ENCODE measurements at regions not wholly inside any gene's neighbourhood (a gene's known extent, or its start where the extent isn't known, plus 50 kb on each side); places are given as distances from the start of the nearest gene placed in this dataset.

DNA sequence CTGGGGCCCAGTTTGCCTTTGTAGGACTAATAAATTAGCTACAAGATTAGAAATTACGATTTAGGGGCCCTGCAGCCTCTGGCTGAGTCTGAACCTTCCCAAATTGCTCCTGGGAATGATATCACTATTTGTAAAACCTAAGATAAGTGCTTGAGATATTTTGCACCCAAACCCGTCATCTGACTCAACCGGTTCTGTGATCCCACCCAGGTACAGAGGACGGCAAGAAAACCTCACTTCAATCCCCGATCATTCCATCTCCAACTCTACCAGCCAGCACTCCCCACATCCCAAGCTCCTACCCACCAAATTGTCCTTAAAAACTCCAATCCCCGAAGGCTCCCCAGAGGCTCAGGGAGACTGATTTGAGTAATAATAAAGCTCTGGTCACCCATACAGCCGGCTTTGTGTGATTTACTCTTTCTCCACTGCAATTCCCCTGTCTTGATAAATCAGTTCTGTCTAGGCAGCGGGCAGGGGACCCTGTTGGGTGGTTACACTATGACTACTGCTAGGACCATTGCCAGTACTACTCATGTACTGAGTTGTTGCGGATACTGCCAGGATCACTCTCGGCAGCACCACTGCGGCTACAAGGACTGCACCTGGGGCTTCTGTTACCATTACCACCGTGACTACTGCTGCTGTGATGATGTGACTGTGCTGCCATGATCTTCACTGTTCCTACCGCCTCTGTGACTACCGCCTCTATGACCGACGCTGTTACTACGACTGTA lies 73.1 kb downstream of the IRF8 start:
- H3K9me3 Mint-ChIP-seq: peaks cover 6% of the 10 kb centered on the region
- H3K27me3 Mint-ChIP-seq: no peaks in the 10 kb centered on the region
- no peak for DNase-seq
- peaks cover 49% of the 10 kb centered on the region for H3K4me1 Mint-ChIP-seq
- H3K36me3 Mint-ChIP-seq: peaks cover 4% of the 10 kb centered on the region
- H3K4me3 Mint-ChIP-seq: no peak overlapping the region
- H3K27ac Mint-ChIP-seq: peak overlapping the region; percentile 26

GRCh38 chr16:85974428-85975375 lies 75.7 kb downstream of the IRF8 start:
- Mint-ChIP-seq H3K36me3 (peaks cover 4% of the 10 kb centered on the region), H3K9me3 (peaks cover 6% of the 10 kb centered on the region), H3K27ac (peak overlapping the region; percentile 11), H3K27me3 (no peaks in the 10 kb centered on the region), H3K4me3 (no peak overlapping the region), H3K4me1 (peaks cover 27% of the 10 kb centered on the region)
- no peak for DNase-seq

DNA sequence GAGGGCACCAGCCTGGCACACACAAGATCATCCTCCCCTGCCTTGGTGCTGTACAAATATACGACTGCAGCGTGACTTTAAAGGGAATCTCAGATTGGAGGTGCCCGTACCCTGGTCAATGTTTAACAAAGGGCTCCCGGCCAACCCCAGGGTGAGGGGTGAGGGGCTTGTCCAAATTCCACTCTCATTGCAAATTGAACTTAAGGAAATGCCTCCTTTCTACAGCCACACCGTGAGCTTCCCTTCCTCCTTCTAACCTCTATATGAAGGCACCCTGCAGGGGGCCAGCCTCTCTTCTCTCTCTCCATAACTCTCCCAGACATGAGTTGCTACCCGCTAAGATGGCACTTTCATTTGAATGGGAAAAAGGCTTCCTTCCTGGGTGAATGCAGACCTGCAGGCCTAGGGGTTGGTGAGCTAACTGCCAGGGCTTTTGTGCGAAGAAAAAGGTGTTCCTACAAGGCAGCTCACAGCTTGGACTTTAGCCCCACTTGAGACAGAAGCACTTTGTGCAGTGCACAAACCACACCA lies 76.6 kb downstream of the IRF8 start:
- H3K36me3 Mint-ChIP-seq: peaks cover 4% of the 10 kb centered on the region
- H3K9me3 Mint-ChIP-seq: peaks cover 6% of the 10 kb centered on the region
- H3K27ac Mint-ChIP-seq: no peak overlapping the region
- H3K4me3 Mint-ChIP-seq: no peak overlapping the region
- no peaks in the 10 kb centered on the region for H3K27me3 Mint-ChIP-seq
- peaks cover 25% of the 10 kb centered on the region for H3K4me1 Mint-ChIP-seq
- DNase-seq: no peak

- DNase-seq: no peak
- no peak overlapping the region for H3K27ac Mint-ChIP-seq
- H3K36me3 Mint-ChIP-seq: no peaks in the 10 kb centered on the region
- no peak overlapping the region for H3K4me3 Mint-ChIP-seq
- no peaks in the 10 kb centered on the region for H3K27me3 Mint-ChIP-seq
- peaks cover 16% of the 10 kb centered on the region for H3K4me1 Mint-ChIP-seq
- H3K9me3 Mint-ChIP-seq: peaks cover 2% of the 10 kb centered on the region
Observed at GRCh38 chr16:85978291-85978775, 79.4 kb downstream of the IRF8 start.

- H3K36me3 Mint-ChIP-seq: no peaks in the 10 kb centered on the region
- H3K9me3 Mint-ChIP-seq: peaks cover 1% of the 10 kb centered on the region
- DNase-seq: no peak
- H3K4me3 Mint-ChIP-seq: no peak overlapping the region
- no peak overlapping the region for H3K27ac Mint-ChIP-seq
- peaks cover 16% of the 10 kb centered on the region for H3K4me1 Mint-ChIP-seq
- no peaks in the 10 kb centered on the region for H3K27me3 Mint-ChIP-seq
Observed at GRCh38 chr16:85978976-85979375, 80.0 kb downstream of the IRF8 start.

DNA sequence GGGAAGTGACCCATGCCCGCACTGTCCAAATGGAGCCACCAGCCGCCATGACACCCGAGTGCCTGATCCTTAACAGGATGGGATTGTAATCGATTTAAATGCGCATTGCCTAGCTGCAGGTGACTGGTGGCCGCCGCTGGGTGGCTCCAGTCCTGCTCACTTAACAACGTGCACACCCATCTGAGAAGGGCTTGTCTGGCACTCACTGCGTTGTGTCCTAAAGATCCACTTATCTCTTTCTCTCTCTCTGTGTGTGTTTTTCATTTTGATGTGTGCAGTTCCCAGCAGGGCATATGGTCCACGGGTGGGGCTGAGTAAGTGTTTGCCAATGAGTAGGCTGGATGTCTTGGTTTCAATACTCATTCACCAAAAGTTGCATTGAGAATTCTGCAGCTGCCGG lies 80.6 kb downstream of the IRF8 start:
- H3K9me3 Mint-ChIP-seq: no peaks in the 10 kb centered on the region
- no peak overlapping the region for H3K4me3 Mint-ChIP-seq
- peaks cover 22% of the 10 kb centered on the region for H3K4me1 Mint-ChIP-seq
- H3K27me3 Mint-ChIP-seq: no peaks in the 10 kb centered on the region
- H3K36me3 Mint-ChIP-seq: no peaks in the 10 kb centered on the region
- H3K27ac Mint-ChIP-seq: no peak overlapping the region
- no peak for DNase-seq

- DNase-seq: no peak
- no peak overlapping the region for H3K27ac Mint-ChIP-seq
- no peaks in the 10 kb centered on the region for H3K9me3 Mint-ChIP-seq
- no peaks in the 10 kb centered on the region for H3K36me3 Mint-ChIP-seq
- H3K4me3 Mint-ChIP-seq: no peak overlapping the region
- peaks cover 31% of the 10 kb centered on the region for H3K4me1 Mint-ChIP-seq
- H3K27me3 Mint-ChIP-seq: no peaks in the 10 kb centered on the region
Observed at GRCh38 chr16:85980686-85981085, 81.7 kb downstream of the IRF8 start.

DNA sequence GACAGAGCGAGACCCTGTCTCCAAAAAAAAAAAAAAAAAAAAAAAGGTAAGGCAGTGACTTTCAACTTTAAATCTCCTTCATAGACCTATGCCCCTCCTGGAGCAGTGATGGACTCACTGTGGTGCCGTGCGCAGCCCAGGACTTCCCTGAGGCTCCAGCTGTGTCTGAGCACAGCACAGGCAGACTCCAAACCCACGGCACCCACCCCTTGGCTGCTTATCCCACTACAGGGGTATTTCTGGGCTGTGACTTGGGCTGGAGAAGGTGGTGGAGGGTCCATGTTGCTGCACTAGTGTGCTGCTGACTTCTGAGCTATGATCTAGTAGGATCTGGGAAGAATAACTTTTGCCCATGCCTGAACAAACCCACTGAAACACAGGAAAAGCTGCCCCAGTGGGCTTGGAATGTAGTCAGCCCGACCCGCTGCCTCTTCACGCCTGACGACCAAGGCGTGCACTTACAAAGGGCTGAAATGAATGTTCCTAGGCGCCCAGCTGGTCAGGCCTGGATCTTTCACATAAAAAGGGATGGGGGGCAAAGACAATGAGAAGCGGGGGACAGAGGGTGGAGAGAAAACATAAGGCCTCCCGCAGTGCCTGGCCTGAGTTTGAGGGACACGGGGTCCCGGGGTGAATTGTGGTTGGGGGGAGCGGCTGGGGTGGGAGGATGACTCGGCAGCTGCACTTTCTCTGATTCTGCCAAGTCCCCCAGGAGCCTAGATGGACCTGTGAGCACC lies 83.0 kb downstream of the IRF8 start:
- Mint-ChIP-seq H3K4me3 (no peak overlapping the region), H3K27ac (peak overlapping the region; percentile 15), H3K36me3 (no peaks in the 10 kb centered on the region), H3K4me1 (peaks cover 44% of the 10 kb centered on the region), H3K9me3 (no peaks in the 10 kb centered on the region), H3K27me3 (no peaks in the 10 kb centered on the region)
- no peak for DNase-seq

- Mint-ChIP-seq H3K4me3 (no peak overlapping the region), H3K27me3 (no peaks in the 10 kb centered on the region), H3K4me1 (peaks cover 48% of the 10 kb centered on the region), H3K9me3 (no peaks in the 10 kb centered on the region), H3K27ac (no peak overlapping the region), H3K36me3 (no peaks in the 10 kb centered on the region)
- DNase-seq: no peak
Observed at GRCh38 chr16:85982563-85982939, 83.6 kb downstream of the IRF8 start.

- Mint-ChIP-seq H3K4me3 (no peak overlapping the region), H3K27me3 (no peaks in the 10 kb centered on the region), H3K4me1 (peaks cover 53% of the 10 kb centered on the region), H3K27ac (no peak overlapping the region), H3K9me3 (no peaks in the 10 kb centered on the region), H3K36me3 (no peaks in the 10 kb centered on the region)
- no peak for DNase-seq
Observed at GRCh38 chr16:85983064-85983463, 84.1 kb downstream of the IRF8 start.

DNA sequence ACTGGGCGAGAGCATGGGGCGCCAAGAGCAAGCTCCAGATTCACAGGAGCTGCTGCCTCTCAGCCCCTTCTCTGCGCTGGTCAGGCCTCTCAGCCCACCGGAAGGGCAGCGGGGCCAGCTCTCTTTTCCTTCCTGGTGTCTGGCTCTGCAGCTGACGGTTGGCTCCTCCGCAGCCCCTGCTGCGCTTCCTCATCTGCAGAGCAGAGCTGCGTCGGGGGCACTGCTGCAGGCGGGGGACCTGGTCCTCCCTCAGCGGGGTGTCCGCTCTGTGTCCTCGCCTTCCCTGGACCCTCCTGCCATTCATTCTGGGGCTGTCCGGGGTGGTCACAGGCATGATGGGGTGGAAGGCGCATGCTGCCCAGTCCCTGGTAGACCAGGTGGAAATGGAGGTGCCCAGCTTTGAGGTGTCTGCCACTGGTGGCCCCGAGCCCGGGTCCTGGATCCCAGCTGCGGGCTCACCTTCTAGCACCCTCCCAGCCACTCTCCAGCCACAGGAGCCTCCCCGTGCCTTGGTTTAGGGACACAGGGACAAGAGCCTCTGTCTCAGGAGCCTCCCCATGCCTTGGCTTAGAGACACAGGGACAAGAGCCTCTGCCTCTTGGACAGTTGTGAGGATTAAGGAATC lies 84.8 kb downstream of the IRF8 start:
- no peaks in the 10 kb centered on the region for H3K9me3 Mint-ChIP-seq
- H3K27ac Mint-ChIP-seq: no peak overlapping the region
- peaks cover 55% of the 10 kb centered on the region for H3K4me1 Mint-ChIP-seq

GRCh38 chr16:85984231-85984880 lies 85.4 kb downstream of the IRF8 start:
- no peaks in the 10 kb centered on the region for H3K27me3 Mint-ChIP-seq
- peak overlapping the region; percentile 87 for H3K27ac Mint-ChIP-seq
- DNase-seq: no peak
- no peaks in the 10 kb centered on the region for H3K9me3 Mint-ChIP-seq
- H3K36me3 Mint-ChIP-seq: no peaks in the 10 kb centered on the region
- no peak overlapping the region for H3K4me3 Mint-ChIP-seq
- peaks cover 61% of the 10 kb centered on the region for H3K4me1 Mint-ChIP-seq

More for the DNA sequence above, 84.8 kb downstream of the IRF8 start:
- no peaks in the 10 kb centered on the region for H3K27me3 Mint-ChIP-seq
- H3K36me3 Mint-ChIP-seq: no peaks in the 10 kb centered on the region
- no peak for DNase-seq
- no peak overlapping the region for H3K4me3 Mint-ChIP-seq

GRCh38 chr16:85984947-85985451 lies 86.0 kb downstream of the IRF8 start:
- Mint-ChIP-seq H3K4me3 (peak overlapping the region; percentile 15), H3K4me1 (peaks cover 64% of the 10 kb centered on the region), H3K27me3 (no peaks in the 10 kb centered on the region), H3K36me3 (no peaks in the 10 kb centered on the region), H3K27ac (peak overlapping the region; percentile 87), H3K9me3 (no peaks in the 10 kb centered on the region)
- no peak for DNase-seq
